NOMO-1 treated with dmso at 0.1 percent for 144 hours (cell line): ENCODE measurements at regions not wholly inside any gene's neighbourhood (a gene's known extent, or its start where the extent isn't known, plus 50 kb on each side); places are given as distances from the start of the nearest gene placed in this dataset.

Experiments used
- DNase-seq: peaks from one replicate; lab custom pipeline; 2025; ENCODE audit not compliant: unreplicated experiment; lab: John Stamatoyannopoulos, UW

DNA sequence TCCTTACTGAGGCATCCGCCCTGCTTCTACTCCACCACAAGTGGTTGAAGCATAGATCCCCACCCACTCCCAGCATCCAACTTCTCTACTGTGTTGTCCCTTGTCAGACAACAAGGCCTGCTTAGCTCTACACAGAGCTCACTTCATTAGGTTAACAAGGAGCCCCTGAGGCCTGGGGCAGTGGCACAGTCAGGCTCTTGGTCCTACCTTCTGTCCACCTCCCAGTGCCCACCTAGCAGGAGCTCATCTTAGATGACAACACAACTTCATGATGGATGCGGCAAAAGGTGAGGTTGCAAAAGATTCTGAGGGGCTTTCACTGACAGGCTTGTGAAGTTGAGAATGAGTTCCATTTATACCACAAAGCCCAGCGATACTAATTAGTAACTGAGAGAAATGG lies 432.0 kb upstream of the CDH5 start:
- DNase-seq, result no peak

GRCh38 chr16:65933703-65934102 lies 432.8 kb upstream of the CDH5 start:
- no peak for DNase-seq

DNA sequence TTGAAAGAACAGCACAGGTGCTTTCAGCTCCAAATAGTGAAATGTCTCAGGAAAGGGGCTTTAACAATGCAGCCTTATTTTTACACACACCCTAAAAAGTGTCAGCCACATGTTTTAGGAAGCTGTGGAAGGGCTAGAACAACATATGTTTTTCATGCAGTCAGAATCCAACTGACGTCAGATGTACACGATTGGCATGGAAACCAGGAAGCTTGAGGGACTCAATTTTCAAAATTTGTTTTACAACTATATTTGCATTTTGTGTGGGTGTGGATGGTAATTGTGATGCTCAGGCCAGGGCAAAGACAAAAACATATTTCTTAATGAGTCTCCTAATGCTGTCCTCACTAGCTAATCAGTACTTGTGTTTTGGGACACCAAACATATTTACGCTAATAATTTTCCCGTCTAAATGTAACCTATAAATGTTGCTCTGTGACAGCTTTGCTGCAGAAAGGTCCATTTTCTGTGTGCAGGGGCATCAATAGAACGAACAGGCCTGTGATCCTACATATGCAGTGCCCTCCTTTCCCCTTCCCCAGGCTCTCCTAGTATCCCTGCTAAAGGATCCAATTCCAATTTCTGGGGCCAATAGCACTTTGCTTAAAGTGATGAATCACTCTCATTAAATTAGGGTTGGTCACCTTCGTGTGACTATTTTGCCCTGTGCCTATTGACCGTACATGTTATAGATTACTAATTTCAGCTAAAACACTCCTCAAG lies 434.0 kb upstream of the CDH5 start:
- no peak for DNase-seq

- DNase-seq, result no peak
These were observed 443.6 kb upstream of the CDH5 start for GRCh38 chr16:65922923-65923322.

GRCh38 chr16:65919986-65920376 lies 446.5 kb upstream of the CDH5 start:
- DNase-seq, result no peak

- DNase-seq, result no peak
These were observed 447.1 kb upstream of the CDH5 start for GRCh38 chr16:65919145-65919985.

DNA sequence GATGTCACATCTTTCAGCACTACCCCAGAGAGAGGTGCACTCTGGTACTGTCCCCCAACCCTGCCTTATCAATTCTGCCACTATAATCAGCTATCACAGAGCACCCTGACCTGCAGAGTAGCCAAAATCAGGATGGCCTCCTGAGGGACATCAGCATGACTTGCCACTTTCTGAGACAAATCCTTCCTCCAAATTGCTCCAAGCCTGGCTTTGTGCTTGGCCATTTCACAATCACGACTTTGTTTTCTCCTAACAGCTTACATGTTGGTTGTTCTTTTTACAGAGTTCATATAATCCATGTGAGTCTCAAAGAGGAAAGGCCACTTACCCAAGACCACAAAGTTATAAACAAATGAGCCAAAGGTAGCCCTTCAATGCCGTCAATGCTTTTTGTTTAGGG lies 449.0 kb upstream of the CDH5 start:
- no peak for DNase-seq

DNA sequence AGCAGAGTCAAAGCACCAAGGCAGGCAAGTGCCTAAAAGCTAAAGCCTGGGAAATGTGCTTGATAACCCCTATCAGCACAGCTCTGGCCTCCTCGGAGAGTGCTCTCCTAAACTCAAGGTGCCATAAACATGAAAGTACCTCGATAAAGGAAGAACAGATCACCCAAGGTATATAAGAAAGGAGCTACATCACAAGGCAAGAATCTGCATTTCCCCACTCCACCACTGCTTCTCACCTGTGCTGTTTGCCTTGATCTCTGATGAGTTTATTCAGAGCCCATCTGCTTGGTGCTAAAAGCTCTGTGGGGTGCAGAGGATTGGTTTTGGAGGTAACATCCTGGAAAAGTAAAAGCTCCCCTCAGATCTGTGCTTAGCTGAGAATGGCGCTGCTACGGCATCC lies 449.5 kb upstream of the CDH5 start:
- no peak for DNase-seq

- DNase-seq, result no peak
These were observed 456.2 kb upstream of the CDH5 start for GRCh38 chr16:65910291-65910690.

DNA sequence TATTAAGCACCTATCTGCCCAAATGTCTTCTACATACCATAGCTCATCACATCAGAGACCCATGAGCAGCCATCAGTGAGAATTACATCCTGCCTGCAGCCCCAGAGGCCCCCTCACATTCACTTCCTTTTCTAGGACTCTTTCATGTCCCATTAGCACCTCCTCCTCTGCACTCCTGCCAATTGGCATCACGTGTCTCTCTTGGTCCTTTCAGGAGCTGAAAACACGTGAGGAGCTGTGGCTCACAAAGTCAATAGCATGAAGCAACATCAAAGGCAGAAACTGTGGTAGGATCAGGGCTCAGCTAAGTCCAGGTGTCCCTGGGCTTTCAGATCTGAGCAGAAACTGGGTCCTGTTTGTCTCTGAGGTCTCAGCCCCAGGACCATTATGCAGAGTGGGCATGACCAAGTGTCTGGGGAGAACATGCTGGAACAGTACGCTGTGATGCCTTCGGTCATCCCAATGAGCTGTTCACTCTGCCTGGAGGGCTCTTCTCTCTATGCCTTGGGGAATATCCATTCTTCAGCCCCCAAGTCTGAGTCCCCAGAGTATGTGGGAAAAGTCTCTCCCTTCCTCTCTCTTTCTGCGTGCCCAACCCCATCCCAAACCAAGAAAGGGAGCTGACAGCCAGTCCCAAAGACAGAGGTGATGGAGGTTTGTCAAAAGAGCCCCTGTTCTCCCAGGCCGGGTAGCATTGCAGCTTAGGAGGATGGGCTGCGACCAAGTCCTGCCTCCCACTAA lies 457.0 kb upstream of the CDH5 start:
- peak; percentile 58 for DNase-seq

GRCh38 chr16:65908568-65908967 lies 457.9 kb upstream of the CDH5 start:
- no peak for DNase-seq

DNA sequence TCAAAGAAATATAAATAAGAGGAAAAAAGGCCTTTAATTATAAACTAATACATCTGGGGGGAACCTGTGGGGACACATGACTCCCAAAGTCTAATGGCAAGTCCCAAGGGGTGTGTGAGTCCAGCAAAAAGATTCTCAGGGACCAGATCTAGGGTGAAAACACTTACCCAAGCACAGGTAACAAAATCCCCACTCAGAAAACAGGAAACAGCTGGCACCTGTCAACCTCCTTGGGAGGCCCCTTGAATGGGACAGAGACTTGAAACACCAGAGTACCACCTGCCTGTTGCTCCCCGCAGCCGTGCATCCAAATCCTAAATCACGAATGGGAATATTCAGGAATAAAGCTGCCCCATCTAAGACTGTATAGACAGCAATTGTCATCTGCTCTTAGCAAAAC lies 461.2 kb upstream of the CDH5 start:
- DNase-seq, result no peak

- no peak for DNase-seq
These were observed 469.9 kb upstream of the CDH5 start for GRCh38 chr16:65896448-65897153.

DNA sequence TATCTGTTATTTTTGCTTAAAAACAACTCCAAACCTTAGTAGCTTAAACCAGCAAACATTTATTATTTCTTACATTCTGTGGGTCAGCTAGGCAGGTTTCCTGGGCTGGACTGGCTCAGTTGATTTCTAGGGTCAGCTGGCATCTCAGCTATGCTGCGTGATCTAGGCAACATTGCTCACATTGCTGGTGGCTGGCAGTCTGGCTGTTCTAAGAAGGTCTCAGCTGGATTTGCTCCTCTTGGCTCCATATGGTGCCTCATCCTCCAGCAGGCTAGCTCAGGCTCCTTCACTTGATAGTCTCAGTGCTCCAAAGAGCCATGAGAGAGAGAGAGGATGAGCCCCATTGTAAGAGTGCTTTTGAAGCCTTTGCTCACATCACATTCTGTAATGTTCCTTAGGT lies 470.6 kb upstream of the CDH5 start:
- DNase-seq, result no peak

GRCh38 chr16:65895486-65895885 lies 471.0 kb upstream of the CDH5 start:
- DNase-seq, result no peak

DNA sequence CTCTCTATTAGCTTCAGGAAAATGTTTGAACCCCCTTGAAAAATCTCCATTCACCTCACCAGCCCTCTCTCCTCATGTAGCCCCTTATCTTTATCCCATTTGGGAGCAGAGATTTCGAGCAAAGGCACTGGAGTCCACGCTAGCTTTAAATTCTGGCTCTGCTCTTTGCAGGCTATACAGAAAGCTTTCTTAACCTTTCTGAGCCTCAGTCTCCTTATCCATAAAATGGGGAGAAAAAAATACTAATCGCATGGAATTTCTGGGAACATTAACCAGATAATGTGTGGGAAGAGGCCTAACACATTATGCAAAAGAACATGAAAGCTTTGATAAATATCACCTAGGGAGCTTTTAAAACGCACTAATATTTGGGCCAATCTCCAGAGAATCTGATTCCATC lies 476.3 kb upstream of the CDH5 start:
- no peak for DNase-seq

- no peak for DNase-seq
These were observed 476.9 kb upstream of the CDH5 start for GRCh38 chr16:65889533-65889966.

DNA sequence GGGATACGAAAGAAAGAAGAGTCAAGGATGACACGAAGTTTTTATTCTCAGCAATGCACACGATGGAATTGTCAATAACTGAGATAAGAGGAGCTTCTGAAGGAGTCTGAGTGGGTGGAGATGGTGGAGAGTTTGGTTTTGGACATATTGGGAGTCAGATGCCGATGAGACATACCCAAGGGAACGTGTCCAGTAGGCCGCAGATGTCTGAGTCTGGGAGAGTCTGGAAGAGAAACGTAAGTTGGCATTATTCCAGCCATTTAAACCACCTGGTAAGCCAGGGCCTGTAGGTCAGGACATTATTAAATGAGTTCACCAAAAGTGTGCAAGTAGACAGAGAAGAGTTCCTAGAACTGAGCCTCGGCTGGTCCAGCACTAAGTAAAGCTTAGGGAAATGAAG lies 478.3 kb upstream of the CDH5 start:
- DNase-seq, result no peak

- DNase-seq, result no peak
These were observed 482.5 kb upstream of the CDH5 start for GRCh38 chr16:65884018-65884417.

GRCh38 chr16:65878347-65878746 lies 488.1 kb upstream of the CDH5 start:
- no peak for DNase-seq

DNA sequence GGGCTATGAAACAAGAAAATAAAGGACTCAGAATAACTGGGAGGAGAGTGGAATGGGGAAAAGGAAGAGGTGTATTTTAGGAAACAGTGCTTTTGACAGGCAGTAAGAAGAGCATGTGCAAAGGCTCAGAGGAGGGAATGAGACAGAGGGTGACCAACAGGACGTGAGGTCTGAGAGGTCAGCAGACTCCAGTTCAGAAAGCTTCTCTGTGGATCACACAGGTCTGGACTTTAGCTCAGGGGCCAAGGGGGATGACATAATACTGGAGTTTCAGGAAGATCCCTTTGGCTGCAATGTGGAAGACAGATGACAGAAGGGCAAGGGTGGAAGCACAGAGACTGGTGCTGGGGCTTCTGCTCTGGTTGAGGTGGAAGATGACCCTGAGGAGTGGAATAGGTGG lies 489.9 kb upstream of the CDH5 start:
- no peak for DNase-seq
